ENCODE measurements at regions not wholly inside any gene's neighbourhood (a gene's known extent, or its start where the extent isn't known, plus 50 kb on each side); places are given as distances from the start of the nearest gene placed in this dataset.
A peak's percentile ranks its signal among the peaks of the same experiment; 100 is the strongest.

GRCh38 chr17:73953206-73954033 lies 250.1 kb upstream of the RPL38 start:
- no peak for DNase-seq (ENCODE audit: low spot score)

GRCh38 chr17:73954951-73955350 lies 248.5 kb upstream of the RPL38 start:
- DNase-seq (ENCODE audit: low spot score), result no peak

- DNase-seq (ENCODE audit: low spot score), result no peak
Observed at GRCh38 chr17:73955616-73956015, 247.9 kb upstream of the RPL38 start.

- DNase-seq (ENCODE audit: low spot score), result peak; percentile 10
Observed at GRCh38 chr17:73956169-73956568, 247.3 kb upstream of the RPL38 start.

GRCh38 chr17:73956595-73957465 lies 246.6 kb upstream of the RPL38 start:
- peak; percentile 50 for DNase-seq (ENCODE audit: low spot score)

- no peak for DNase-seq (ENCODE audit: low spot score)
Observed at GRCh38 chr17:73957564-73957963, 245.9 kb upstream of the RPL38 start.

GRCh38 chr17:73958453-73958852 lies 245.0 kb upstream of the RPL38 start:
- no peak for DNase-seq (ENCODE audit: low spot score)

- DNase-seq (ENCODE audit: low spot score), result no peak
Observed at GRCh38 chr17:73960469-73960868, 243.0 kb upstream of the RPL38 start.

- DNase-seq (ENCODE audit: low spot score), result no peak
Observed at GRCh38 chr17:73962308-73962707, 241.2 kb upstream of the RPL38 start.

- DNase-seq (ENCODE audit: low spot score), result no peak
Observed at GRCh38 chr17:73968680-73969079, 234.8 kb upstream of the RPL38 start.

GRCh38 chr17:73969956-73970355 lies 233.5 kb upstream of the RPL38 start:
- no peak for DNase-seq (ENCODE audit: low spot score)

- DNase-seq (ENCODE audit: low spot score), result no peak
Observed at GRCh38 chr17:73971127-73971526, 232.4 kb upstream of the RPL38 start.

- DNase-seq (ENCODE audit: low spot score), result no peak
Observed at GRCh38 chr17:73972056-73972455, 231.4 kb upstream of the RPL38 start.

GRCh38 chr17:73972901-73973300 lies 230.6 kb upstream of the RPL38 start:
- no peak for DNase-seq (ENCODE audit: low spot score)

- DNase-seq (ENCODE audit: low spot score), result peak; percentile 36
Observed at GRCh38 chr17:73973586-73974409, 229.7 kb upstream of the RPL38 start.

- DNase-seq (ENCODE audit: low spot score), result no peak
Observed at GRCh38 chr17:73974536-73974935, 228.9 kb upstream of the RPL38 start.

GRCh38 chr17:73976147-73976546 lies 227.3 kb upstream of the RPL38 start:
- DNase-seq (ENCODE audit: low spot score), result no peak

GRCh38 chr17:73976676-73977521 lies 226.6 kb upstream of the RPL38 start:
- DNase-seq (ENCODE audit: low spot score), result peak; percentile 67

GRCh38 chr17:73980517-73980916 lies 223.0 kb upstream of the RPL38 start:
- no peak for DNase-seq (ENCODE audit: low spot score)

GRCh38 chr17:73982871-73983270 lies 220.6 kb upstream of the RPL38 start:
- DNase-seq (ENCODE audit: low spot score), result no peak

Data from A172 (cell line).